Nephron (organoid): ENCODE measurements at regions not wholly inside any gene's neighbourhood (a gene's known extent, or its start where the extent isn't known, plus 50 kb on each side); places are given as distances from the start of the nearest gene placed in this dataset.

Experiments used
- H3K27ac Mint-ChIP-seq, 3 experiments: 2 replicates each; pipeline ENCODE4 v1.8.0; 2020; ENCODE audit warnings: mixed read lengths in 3 of 3, mild to moderate bottlenecking in 2 of 3, moderate library complexity in 1 of 3
- H3K27me3 Mint-ChIP-seq: 2 replicates; pipeline ENCODE4 v1.8.0; 2021; ENCODE audit warnings: low read depth, mild to moderate bottlenecking, moderate library complexity, mixed read lengths
- H3K36me3 Mint-ChIP-seq: 2 replicates; pipeline ENCODE4 v1.8.0; 2020; ENCODE audit warnings: low read depth, mixed read lengths
- H3K4me1 Mint-ChIP-seq: 2 replicates; pipeline ENCODE4 v1.8.0; 2020; ENCODE audit warnings: mixed read lengths
- H3K4me3 Mint-ChIP-seq, 3 experiments: 2 replicates each; pipeline ENCODE4 v1.8.0; 2020; ENCODE audit warnings: mild to moderate bottlenecking in 3 of 3, mixed read lengths in 3 of 3, moderate library complexity in 2 of 3
- H3K9me3 Mint-ChIP-seq: 2 replicates; pipeline ENCODE4 v1.8.0; 2020; ENCODE audit warnings: mixed read lengths
- CTCF ChIP-seq, 3 experiments: fragments of 200-600 bp; sonication (generic); IDR thresholded peaks; one replicate each; pipeline ENCODE4 v1.5.0; 2021; ENCODE audit warnings: antibody characterized with exemption in 3 of 3; ENCODE audit not compliant: unreplicated experiment in 3 of 3

DNA sequence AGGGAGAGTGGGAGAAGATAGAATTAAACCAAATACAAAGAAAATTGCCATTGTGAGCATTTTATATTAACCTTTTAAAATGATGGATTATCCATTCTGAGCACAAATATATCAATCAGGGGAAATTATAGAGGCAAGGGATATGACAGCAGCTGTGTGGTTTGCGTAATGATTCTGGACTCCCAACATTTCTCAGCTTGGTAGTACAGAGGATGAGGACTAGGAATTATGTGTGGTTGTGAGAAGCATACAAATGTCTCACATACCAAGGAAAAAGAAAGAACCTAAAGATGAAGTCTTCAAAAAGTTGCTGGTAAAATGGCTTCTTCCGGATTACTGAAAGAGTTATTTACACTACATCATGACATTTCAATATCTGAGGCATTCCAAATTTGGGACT lies 674.6 kb upstream of the NR3C2 start:
- Mint-ChIP-seq H3K27me3 (no peaks in the 10 kb centered on the region), H3K4me1 (peaks cover 10% of the 10 kb centered on the region)

DNA sequence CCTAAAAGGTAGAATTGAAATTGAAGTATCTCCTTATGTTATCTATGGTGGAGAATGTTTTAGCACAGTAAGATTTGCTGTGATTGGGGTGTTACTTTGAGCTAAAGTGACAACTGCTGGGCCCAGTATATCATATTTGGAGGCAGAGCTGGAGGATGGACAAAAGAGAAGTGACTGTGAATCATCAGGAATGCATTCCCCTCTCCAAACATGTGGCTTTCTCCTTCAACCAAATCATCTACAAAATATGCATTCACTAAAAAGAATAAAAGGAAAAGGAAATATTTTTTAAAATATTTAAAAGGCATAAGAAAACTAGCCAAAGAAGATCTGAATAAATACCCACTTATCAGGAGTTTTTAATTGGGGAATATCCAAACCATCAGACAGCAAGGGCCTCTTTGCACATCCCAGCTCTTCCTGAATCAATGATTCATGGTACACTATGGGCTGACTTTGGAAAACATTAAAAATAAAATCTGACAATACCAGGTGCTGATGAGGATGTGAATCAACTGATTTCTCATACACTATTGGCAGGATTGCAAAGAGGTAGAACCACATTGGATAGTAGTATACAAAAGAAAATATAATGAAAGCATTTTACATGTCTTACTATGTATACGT lies 671.7 kb upstream of the NR3C2 start:
- TF ChIP-seq CTCF (IDR thresholded peaks at IDR 0.05; ENCODE audit: unreplicated experiment in 3 of 3): no peak
- Mint-ChIP-seq H3K4me3 (no peak overlapping the region), H3K27ac (peak overlapping the region in 1 of 3 experiments; percentile 14), H3K9me3 (peaks cover 4% of the 10 kb centered on the region), H3K27me3 (no peaks in the 10 kb centered on the region), H3K4me1 (peaks cover 10% of the 10 kb centered on the region), H3K36me3 (no peaks in the 10 kb centered on the region)

More for the DNA sequence above, 674.6 kb upstream of the NR3C2 start:
- H3K36me3 Mint-ChIP-seq: no peaks in the 10 kb centered on the region
- H3K27ac Mint-ChIP-seq: no peak overlapping the region
- H3K4me3 Mint-ChIP-seq: no peak overlapping the region
- TF ChIP-seq CTCF (IDR thresholded peaks at IDR 0.05; ENCODE audit: unreplicated experiment in 3 of 3): no peak
- no peaks in the 10 kb centered on the region for H3K9me3 Mint-ChIP-seq

DNA sequence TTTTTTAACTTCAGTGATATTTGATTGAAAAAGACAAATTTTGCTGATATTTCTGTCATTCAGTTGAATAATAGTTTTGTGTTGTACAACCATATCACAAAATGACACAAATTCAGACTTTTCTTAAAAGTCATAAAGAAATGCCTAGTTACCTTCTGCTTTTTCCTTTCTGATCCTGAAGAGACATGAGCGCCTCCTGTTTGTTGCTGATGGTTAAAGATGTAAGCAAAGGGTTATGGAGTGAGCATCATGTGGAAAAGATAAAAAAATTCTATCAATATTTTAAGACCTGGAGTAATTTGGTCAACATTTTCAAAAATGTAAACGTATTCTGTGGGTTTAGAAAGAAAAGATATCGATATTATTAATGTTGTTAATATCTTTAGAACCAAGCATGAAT lies 669.9 kb upstream of the NR3C2 start:
- Mint-ChIP-seq H3K4me3 (no peak overlapping the region), H3K4me1 (peaks cover 10% of the 10 kb centered on the region), H3K27ac (peak overlapping the region in 1 of 3 experiments; percentile 35), H3K36me3 (no peaks in the 10 kb centered on the region), H3K9me3 (peaks cover 4% of the 10 kb centered on the region), H3K27me3 (no peaks in the 10 kb centered on the region)
- no peak for TF ChIP-seq CTCF (IDR thresholded peaks at IDR 0.05; ENCODE audit: unreplicated experiment in 3 of 3)

- TF ChIP-seq CTCF (IDR thresholded peaks at IDR 0.05; ENCODE audit: unreplicated experiment in 3 of 3): no peak
- Mint-ChIP-seq H3K27me3 (no peaks in the 10 kb centered on the region), H3K9me3 (peaks cover 4% of the 10 kb centered on the region), H3K4me3 (no peak overlapping the region), H3K4me1 (peaks cover 10% of the 10 kb centered on the region), H3K36me3 (no peaks in the 10 kb centered on the region), H3K27ac (no peak overlapping the region)
These were observed 668.3 kb upstream of the NR3C2 start for GRCh38 chr4:149110481-149110880.

- H3K4me1 Mint-ChIP-seq: peaks cover 4% of the 10 kb centered on the region
- peaks cover 4% of the 10 kb centered on the region for H3K9me3 Mint-ChIP-seq
- H3K27me3 Mint-ChIP-seq: no peaks in the 10 kb centered on the region
- no peak overlapping the region for H3K4me3 Mint-ChIP-seq
- H3K36me3 Mint-ChIP-seq: no peaks in the 10 kb centered on the region
- TF ChIP-seq CTCF (IDR thresholded peaks at IDR 0.05; ENCODE audit: unreplicated experiment in 3 of 3): no peak
- H3K27ac Mint-ChIP-seq: no peak overlapping the region
These were observed 666.4 kb upstream of the NR3C2 start for GRCh38 chr4:149108626-149109025.

DNA sequence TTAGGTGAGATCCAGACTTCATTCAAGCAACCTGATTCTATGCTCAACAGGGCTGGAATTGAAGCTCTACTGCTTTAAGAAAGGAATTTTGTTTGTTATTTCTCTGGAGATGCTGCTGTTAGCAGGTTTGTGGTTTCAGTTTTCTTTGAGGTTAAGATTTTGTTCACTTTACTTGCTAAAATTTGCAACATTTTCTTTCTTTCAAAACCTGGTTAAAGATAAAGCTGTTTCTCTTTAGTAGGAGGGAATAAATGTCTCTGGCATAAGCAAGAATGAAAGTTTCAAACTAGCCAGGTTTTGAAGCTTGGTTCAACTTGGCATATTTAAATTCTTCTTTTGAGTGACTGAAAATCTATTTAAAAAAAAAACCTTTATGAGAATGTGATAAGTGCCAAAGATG lies 660.6 kb upstream of the NR3C2 start:
- Mint-ChIP-seq H3K27me3 (peaks cover 3% of the 10 kb centered on the region), H3K4me1 (peaks cover 4% of the 10 kb centered on the region), H3K4me3 (no peak overlapping the region), H3K27ac (no peak overlapping the region), H3K9me3 (peaks cover 14% of the 10 kb centered on the region), H3K36me3 (no peaks in the 10 kb centered on the region)
- no peak for TF ChIP-seq CTCF (IDR thresholded peaks at IDR 0.05; ENCODE audit: unreplicated experiment in 3 of 3)
